22Rv1 (cell line): ENCODE measurements at regions not wholly inside any gene's neighbourhood (a gene's known extent, or its start where the extent isn't known, plus 50 kb on each side); places are given as distances from the start of the nearest gene placed in this dataset.

Source experiments
- H3K27ac ChIP-seq: fragments of 450-650 bp; 2 replicates; pipeline ENCODE4 v1.5.1; 2017
- ZFX ChIP-seq: fragments of 450-650 bp; IDR thresholded peaks from 2 replicates; pipeline ENCODE4 v1.6.1; 2017; ENCODE audit warnings: antibody characterized with exemption, borderline replicate concordance
- TF ChIP-seq, protein P1 (sequence below): fragments of 450-650 bp; IDR thresholded peaks from 2 replicates; pipeline ENCODE4 v1.5.1; 2017; ENCODE audit warnings: mild to moderate bottlenecking

DNA sequence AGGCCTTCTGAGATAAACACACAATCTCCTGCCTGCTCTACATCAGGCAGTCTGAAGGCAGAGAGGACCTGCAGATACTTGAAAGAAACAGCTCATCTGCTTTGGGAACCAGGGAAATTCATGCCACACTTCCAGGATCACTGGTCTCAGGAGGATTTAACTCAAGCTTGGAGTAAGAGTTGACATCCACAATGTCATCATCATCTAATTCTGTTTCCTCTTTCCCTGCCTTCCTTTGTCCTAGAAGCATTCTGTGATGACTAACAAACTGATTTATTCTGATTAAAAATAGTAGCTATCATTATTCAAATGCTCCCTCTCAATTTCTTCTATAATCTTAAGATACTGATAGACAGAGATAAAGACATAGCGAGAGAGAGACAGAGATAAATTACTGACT is 766.8 kb downstream of the BCL11A start:
- no peak for TF ChIP-seq ZFX
- TF ChIP-seq, protein P1, sequence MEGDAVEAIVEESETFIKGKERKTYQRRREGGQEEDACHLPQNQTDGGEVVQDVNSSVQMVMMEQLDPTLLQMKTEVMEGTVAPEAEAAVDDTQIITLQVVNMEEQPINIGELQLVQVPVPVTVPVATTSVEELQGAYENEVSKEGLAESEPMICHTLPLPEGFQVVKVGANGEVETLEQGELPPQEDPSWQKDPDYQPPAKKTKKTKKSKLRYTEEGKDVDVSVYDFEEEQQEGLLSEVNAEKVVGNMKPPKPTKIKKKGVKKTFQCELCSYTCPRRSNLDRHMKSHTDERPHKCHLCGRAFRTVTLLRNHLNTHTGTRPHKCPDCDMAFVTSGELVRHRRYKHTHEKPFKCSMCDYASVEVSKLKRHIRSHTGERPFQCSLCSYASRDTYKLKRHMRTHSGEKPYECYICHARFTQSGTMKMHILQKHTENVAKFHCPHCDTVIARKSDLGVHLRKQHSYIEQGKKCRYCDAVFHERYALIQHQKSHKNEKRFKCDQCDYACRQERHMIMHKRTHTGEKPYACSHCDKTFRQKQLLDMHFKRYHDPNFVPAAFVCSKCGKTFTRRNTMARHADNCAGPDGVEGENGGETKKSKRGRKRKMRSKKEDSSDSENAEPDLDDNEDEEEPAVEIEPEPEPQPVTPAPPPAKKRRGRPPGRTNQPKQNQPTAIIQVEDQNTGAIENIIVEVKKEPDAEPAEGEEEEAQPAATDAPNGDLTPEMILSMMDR: no peak
- H3K27ac ChIP-seq: no peak overlapping the region

DNA sequence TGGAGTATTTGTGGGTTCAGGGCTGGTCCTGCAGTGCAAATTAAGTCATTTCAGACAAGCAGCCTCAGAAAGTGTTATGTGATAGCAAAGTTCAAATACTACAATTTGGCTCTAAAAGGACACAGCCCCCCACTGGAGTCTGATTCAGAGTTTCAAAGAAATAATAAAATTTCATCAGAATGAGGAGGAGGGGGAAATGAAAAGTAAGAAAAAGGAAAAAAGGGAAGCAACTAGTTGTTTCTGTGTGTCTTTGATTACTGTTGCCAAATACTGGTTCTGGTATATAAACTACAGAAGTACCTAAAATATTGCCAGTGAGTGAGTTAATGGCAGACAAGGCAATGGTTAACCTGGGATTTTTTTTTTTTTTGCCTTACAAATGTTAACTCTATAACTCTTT is 773.9 kb downstream of the BCL11A start:
- TF ChIP-seq, protein P1: no peak
- TF ChIP-seq ZFX: no peak
- no peak overlapping the region for H3K27ac ChIP-seq

DNA sequence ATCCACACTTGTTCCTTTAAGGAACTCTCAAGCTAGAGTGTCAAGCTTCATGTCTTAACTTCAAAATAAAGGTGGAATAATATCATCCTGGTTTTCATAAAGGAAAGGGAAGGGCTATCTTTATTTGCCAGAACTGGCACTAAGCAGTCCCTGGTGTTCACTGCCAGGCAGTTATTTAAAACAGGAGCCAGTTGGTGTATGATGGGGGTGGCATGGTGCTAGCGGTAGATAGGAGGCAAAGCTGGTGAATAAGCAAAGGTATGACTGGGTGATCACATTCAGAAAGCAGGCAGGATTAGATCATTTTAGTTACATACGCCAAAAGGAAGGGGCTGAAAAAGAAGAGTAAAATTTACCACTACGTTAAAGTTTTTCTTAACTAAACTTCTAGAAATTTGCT is 776.3 kb downstream of the BCL11A start:
- H3K27ac ChIP-seq: no peak overlapping the region
- TF ChIP-seq, protein P1: no peak
- no peak for TF ChIP-seq ZFX

DNA sequence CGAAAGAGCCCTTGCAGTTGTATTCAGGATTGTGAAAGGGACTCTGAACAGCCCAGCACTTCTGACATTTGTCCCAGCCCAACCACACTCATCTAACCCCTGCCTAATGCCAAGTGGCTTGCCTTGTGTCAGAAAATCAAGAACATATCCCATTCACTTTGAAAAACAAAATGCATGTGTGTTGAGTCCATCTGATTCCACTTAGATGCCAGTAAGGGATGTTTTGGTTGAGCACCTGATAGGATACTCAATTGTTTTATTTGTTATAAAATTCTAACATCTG is 776.8 kb downstream of the BCL11A start:
- TF ChIP-seq, protein P1: no peak
- no peak for TF ChIP-seq ZFX
- H3K27ac ChIP-seq: no peak overlapping the region

DNA sequence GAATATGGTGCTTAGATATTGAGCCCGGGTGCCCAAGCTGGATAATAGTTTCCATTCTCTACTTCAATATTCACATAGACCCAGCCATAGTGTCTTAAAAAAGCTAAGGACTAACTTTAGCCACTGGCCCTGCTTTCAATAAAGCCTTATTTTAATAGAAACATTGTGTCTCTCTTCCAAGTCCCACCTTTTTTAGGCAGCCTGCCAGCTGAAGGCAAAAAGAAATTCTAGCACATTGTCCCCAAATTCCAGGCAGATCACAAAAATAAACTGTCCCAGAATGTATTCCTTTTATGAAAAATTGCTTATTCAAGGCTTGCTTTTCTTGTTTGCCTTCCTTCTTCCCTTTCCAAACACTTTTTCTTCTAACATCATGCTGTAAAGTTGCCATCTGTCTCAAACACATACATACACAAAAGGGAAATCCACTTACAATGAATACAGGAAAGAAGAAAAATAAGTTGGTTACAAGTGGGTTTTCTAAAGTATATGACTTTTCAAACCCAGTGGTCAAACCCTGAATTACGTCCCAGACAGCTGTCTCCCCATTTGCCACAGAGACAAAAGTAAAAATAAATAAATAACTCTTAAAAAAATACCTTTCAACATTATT is 778.5 kb downstream of the BCL11A start:
- TF ChIP-seq ZFX: no peak
- TF ChIP-seq, protein P1: no peak
- H3K27ac ChIP-seq: no peak overlapping the region

DNA sequence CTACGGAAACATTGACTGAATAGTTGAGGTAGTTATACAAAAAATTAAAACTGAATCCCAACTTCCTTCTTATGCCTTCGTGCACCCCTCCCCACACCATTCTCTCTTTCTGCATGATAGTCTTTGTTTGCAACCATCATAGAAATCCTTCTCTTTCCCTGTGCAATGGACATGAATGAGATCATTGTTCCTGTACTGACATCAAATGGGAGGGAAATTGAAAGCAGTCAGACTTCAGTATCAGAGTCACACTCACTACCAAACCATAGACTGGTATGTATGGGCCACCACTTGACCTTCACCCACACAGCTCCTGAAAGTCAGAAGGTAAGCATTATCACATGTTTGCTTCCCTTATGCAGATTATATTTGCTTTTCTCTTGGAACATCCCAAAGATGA is 782.8 kb downstream of the BCL11A start:
- TF ChIP-seq, protein P1: no peak
- TF ChIP-seq ZFX: no peak
- H3K27ac ChIP-seq: no peak overlapping the region

DNA sequence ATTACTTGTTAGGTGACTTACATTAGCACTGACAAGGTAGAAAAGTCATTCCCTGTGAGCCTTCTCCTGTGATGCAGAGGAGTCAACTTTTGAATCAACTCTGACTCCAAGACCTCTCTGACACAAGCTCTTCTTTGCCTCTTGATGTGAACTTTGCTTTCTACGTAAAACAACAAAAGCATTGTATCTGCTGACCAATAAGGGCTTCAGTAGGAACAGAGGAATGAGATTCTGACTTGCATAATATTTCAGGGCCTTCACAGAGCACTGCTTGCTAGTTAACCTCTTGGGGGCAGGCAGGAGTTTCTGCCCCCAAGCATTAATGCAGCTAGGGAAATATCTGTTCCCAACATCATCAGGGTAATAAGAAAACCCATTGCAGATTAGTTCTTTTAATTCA is 791.5 kb downstream of the BCL11A start:
- no peak overlapping the region for H3K27ac ChIP-seq
- TF ChIP-seq, protein P1: no peak
- TF ChIP-seq ZFX: no peak
